ENCODE measurements at regions not wholly inside any gene's neighbourhood (a gene's known extent, or its start where the extent isn't known, plus 50 kb on each side); places are given as distances from the start of the nearest gene placed in this dataset.
A peak's percentile ranks its signal among the peaks of the same experiment; 100 is the strongest.
"Not testable (repeated sequence)": the region's sequence is repeated elsewhere in the genome, so short reads cannot be mapped to it uniquely, and the experiment has no call there.

DNA sequence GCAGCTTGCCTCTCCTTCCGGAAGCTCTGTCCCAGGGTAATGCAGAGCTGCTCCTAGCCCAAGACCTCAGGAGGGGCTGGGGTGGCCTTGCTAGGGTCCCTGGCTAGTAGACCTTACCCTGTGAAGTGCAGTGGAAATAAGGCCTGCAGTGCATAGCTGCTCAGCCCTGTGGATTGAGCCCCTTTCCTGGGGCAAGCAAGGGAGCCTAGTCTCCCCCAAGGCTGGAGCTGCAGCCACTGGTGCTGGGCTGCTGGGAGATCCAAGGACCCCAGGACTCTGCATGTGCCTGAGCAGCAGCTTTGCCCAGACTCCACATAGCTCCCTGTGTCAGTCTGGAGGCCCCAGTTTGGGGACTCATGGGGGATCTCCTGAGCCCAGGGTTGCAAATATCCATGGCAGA, 57.9 kb downstream of the FANCF start:
- DNase-seq (ENCODE audit: low spot score) = no peak

DNA sequence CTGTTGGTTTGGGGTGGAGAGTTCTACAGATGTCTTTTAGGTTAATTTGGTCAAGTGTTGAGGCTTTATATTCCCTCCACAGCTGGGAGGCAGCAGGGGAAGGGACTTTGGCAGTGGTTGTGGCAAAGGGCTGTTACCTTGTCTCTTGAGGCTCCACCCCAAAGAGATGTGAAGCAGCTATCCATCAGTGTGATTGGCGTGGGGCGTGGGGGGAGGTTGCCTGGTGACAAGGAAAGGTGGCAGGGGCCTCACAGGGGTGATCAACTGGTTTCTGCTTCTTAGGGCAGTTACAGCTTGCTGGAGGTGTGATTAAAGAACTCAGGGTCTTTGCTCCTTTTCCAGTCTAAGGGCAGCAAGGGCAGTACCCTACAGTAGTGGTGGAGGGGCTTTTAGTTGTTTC, 59.3 kb downstream of the FANCF start:
- no peak for DNase-seq (ENCODE audit: low spot score)

DNA sequence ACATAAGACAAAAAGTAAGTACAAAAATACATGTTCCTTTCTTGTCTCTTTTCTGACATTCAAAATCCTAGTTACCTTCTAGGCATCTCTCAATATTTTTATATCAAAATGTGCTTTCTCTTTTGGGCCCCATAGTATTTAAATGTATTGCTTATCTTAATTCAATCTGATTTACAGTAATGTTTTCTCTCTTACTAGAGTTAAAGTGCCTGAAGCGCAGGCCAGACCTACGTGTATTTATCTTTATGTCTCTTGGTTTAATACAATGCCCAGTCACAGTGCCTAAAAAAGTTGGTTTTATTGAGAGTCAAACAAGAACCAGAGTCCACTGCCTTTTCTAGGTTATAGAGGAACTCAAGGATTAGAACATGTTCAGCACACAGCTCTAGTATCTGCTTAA, 64.3 kb downstream of the FANCF start:
- no peak for DNase-seq (ENCODE audit: low spot score)

DNA sequence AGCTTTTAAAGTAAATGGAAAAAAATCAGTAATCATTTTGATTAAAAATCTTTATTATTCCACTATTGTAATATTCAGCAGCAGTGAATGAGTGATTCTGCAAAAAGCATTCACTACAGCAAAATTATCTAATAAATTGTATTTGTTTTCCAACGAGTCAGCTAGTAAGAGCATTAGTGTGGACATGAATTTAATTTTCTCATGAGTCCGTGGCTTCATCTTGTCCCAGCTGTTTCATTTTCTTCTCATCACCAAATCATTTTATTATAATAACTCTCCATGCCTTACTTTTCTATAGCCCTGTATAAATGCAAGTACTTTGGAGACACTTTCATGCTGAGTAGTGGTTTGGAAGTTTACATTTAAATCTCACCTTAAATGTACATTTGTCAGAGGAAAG, 66.2 kb downstream of the FANCF start:
- no peak for DNase-seq (ENCODE audit: low spot score)

DNA sequence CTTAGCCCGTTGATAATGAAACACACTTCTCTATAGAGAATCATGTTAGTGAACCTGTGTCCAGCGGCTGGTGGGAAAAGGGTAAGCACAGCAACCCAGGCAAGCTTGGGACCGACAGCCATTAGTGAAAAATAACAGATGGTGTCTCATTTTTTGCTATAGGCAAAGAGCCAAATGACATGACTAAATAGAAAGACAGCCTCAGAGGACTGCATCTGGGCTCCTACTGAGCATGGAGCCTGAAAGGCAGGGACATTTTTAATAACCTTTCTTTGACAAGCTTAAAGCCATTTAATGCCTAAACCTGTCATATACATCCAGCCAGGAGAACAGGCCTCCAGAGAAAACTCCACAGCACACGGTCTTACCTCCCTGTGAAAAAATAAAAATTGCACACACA, 67.0 kb downstream of the FANCF start:
- DNase-seq (ENCODE audit: low spot score) = no peak

DNA sequence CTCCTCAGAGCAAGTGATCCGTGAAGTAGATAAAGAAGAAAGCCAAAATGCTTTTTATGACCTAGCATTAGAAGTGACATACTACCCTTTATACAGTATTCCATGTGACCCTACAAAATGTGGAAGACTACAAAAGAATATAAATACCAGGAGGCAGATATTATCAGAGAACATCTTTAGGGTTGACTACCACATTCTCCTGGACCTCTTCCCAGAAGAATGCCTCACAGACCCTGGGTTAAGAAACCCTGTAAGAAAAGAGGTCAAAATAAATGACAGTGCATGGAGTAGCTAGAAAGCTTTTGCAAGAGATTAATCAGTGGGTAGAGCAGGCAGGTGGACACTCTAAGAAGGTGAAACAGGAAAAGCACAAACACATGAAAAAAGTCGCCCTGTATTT, 69.2 kb downstream of the FANCF start:
- DNase-seq (ENCODE audit: low spot score) = no peak

DNA sequence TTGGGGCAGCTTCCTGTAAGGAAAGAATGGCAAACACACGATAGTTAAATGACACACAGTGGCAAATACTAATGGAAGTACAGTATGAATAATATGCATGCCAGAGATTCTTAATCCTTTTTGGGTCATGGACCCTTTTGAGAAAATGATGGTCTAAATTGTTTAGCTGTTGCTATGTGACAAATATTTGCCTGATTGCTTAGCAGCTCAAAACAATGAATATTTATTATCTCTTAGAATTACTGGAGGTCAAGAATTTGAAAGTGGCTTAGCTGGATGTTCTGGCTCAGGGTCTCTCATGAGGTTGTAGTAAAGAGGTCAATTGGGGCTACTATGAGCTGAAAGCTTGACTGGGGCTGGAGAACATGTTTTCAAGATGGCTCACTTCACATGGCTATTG, 69.7 kb downstream of the FANCF start:
- no peak for DNase-seq (ENCODE audit: low spot score)

DNA sequence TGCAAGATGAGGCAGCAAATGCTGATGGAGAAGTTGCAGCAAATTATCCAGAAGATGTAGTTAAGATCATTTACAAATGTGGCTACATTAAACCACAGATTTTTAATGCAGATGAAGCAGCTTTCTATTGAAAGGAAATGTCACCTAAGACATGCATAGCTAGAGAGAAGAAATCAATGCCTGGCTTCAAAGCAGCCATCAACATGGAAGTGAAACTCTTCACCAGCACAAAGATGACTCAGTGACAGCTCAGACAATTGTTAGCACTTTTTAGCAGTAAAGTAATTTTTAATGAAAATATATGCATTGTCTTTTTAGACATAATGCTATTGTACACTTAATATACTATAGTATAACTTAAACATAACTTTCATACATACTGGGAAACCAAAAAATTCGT, 71.4 kb downstream of the FANCF start:
- no peak for DNase-seq (ENCODE audit: low spot score)

DNA sequence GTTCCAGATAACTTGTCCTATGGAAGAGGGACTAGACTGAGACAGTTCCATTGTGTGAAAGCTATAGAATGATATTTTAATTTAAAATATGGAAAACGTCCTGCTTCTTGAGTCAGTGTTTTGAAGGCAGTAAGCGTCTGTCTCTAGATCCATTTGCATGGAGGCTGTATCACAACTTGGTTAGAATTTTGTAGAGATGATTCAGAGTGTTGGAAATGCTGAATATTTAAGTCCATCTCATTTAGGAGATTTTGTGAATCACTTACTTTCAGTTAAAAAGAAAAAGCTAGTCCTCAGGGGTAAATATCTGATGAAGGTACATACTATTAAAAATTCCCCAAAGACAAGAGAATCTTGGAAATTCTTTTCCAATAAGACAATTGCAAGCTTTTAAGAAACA, 72.7 kb downstream of the FANCF start:
- DNase-seq (ENCODE audit: low spot score) = no peak

DNA sequence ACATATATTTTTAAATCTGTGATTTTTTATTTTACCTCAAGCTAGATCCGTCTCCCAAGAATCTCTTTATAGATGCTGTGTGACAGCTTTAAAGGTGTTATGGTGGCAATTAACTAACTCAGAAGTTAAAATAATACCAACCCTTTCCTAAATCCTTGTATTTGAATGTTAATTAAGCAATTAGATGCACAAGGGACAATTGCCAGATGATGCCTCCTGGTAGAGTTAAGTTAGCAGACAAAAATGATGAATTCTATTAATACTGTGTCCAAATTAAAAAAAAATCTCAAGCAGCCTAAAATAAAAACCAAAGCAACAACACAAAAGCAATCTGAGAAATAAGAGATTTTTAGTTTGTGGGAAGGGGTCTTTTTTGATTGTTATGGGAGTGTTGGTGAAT, 78.9 kb downstream of the FANCF start:
- no peak for DNase-seq (ENCODE audit: low spot score)

DNA sequence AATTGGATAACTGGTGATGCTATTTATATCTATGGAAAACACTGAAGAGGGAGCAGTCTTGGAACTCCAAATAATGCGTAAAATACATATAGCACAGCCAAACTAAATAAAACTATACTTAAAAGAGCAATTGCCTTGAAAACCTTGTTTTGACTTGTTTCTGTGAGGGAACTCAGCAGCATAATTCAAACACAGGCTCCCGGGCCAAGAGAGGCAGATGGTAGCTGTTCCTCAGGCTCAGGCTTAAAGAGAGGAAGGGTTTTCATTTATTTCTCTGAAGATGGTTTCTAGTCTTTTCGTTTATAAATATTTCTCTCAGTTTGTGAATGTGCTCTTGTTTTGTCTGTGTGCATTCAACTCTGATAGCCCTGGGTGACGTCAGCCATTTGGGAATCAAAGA, 82.4 kb downstream of the FANCF start:
- DNase-seq (ENCODE audit: low spot score) = no peak

DNA sequence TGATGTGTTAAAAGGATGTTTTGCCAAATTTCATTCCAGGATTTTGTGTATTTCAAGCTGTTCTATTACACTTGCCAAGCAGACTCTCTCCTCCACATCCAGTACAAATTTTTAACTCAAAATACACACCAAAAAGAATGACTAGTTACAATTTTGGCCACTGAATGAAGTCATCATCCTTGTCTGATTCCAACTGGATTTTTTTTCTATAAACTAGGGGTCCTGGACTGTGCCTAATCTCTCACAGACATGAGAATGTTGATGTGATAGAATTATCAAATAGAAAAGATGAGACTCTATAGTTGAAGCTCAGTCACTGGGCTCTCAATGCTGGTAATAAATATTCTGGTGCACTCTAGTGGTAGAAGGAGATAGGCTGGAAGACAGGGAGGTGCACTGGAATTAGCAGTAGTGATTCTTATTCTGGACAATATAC, 85.8 kb downstream of the FANCF start:
- peak; percentile 22 for DNase-seq (ENCODE audit: low spot score)

DNA sequence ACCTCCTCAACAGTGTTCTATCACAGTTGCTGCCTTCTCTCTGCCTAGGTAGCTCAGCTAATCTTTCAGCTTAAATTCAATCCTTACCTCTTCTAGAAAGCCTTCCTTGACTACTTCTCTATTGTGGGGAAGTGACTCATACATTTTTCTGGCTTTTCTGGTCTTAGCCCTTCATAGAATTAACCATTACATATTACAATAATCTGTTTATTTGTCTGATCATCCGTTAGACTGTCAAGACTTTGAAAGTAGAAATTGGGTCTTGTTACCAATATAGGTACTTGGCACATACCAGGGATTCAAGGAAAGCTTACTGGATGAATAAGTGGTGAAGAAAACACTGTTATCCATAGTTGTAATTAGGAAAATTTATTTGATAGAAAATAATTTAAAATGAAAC, 89.6 kb downstream of the FANCF start:
- DNase-seq (ENCODE audit: low spot score) = no peak

DNA sequence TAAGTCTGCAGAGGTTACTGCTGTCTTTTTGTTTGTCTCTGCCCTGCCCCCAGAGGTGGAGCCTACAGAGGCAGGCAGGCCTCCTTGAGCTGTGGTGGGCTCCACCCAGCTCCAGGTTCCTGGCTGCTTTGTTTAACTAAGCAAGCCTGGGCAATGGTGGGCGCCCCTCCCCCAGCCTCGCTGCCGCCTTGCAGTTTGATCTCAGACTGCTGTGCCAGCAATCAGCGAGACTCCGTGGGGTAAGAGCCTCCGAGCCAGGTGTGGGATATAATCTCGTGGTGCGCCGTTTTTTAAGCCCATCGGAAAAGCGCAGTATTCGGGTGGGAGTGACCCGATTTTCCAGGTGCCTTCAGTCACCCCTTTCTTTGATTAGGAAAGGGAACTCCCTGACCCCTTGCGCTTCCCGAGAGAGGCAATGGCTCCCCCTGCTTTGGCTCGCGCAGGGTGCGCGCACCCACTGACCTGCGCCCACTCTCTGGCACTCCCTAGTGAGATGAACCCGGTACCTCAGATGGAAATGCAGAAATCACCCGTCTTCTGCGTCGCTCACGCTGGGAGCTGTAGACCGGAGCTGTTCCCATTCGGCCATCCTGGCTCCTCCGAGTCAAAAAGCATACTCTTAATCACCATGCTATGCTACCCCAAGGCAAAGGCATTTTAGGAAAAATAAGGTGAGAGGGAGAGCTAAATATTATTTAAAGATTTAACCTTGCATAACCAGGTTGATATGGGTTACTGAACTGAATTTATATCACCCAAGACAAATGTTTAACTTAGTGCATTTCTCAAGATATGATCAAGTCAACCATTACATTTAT, 96.8 kb downstream of the FANCF start:
- DNase-seq (ENCODE audit: low spot score) = not testable (repeated sequence)

DNA sequence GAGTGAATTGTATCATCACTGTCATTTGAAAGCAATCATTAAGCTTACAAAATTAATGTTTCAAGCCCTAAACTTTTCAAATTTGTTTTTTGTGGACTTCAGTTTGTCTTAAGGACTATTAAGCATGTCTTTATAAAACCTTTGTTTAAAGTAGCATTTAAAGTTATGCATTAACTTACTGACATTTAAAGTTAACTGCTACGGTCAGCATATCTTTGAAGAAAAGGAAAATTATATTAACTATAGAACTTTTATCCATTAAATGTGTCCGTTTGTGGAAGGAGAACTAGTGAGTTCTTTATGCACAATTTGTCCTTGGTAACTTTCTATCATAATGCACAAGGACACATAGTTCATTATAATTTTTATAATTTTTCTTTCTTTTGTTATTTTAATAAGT, 103.4 kb downstream of the FANCF start:
- DNase-seq (ENCODE audit: low spot score) = no peak

DNA sequence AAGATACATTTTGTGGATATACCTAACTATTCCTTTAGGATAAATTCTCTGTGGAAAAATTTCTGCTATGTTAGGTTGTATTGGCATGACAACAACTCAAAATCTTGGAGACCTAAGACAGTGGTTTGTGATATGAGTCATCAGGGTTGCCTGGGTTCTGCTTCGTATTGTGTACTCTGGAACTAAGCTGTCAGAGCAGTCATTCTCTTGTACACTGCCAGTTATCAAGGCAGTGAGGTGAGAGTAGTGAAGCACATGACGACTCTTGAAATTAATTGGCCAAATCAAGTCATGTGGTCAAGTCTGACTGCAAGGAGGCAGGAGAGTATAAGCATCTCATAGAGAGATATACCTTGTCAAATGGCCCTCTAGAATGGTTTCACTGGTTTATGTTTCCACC, 104.4 kb downstream of the FANCF start:
- DNase-seq (ENCODE audit: low spot score) = peak; percentile 20

DNA sequence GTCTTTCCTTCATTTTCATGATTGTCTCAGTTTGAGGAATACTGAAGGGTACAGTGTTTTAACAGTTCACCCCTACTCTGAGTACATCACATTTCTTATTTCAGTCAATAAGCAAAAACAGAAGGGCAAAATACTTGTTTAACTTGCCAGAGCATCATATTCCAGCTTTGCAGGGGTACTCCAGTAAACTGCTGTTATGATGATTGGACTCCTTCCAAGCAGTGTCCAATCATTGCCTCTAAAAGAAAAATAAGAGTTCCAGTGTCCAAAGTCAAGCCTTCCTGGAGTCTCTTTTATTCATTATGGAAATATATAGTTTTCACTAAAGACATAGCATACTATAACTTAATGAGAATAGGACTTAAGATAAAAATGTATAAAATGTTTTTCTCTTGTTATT, 105.1 kb downstream of the FANCF start:
- no peak for DNase-seq (ENCODE audit: low spot score)

DNA sequence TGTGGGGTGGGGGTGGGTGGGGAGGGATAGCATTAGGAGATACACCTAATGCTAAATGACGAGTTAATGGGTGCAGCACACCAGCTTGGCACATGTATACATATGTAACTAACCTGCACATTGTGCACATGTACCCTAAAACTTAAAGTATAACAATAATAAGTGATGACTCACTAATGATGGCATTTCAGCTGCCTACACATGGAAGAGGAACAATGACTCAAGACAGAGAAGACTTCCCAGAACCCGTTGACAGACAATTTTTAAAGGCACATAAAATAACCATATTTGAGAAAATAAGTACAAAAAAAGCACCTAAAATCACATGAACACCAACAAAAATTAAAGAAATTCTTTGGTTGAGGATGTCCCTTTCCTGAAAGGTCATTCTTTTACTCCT, 107.3 kb downstream of the FANCF start:
- DNase-seq (ENCODE audit: low spot score) = not testable (repeated sequence)

DNA sequence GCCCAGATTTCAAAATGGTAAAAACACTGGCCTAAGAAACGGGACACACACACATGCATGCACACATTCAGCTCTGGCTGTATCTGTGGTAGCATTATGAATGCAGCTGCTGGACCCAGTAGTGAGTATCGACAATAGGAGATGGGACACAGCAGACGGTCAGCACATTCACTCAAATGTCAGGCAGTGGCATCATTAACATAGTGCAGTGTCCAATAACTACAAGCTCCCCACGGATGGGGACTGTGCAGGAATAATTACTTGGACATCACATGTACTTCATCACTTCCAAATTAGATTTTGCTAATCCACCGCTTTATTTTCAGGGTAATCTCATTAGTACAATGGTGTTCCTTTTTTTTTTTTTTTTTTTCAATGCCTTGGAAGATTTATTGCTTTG, 109.5 kb downstream of the FANCF start:
- DNase-seq (ENCODE audit: low spot score) = no peak

DNA sequence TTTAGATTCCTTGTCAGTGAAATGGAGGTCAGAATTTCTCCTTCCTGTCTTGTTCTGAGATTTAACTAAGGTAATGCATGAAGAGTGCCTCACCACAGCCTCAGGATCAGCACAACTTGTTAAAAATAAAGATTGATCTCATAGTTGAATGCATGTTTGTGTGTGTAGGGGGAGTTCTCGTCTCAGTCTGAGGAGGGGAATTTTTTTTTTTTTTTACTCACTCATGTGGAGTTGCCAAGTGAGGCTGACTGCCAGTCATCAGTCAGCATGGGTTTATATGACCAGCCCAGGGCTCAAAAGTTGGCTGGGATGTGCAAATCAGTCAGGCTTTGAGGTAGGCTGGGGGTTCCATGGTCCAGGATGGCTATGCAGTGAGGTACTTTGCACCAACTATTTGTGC, 113.2 kb downstream of the FANCF start:
- no peak for DNase-seq (ENCODE audit: low spot score)

DNA sequence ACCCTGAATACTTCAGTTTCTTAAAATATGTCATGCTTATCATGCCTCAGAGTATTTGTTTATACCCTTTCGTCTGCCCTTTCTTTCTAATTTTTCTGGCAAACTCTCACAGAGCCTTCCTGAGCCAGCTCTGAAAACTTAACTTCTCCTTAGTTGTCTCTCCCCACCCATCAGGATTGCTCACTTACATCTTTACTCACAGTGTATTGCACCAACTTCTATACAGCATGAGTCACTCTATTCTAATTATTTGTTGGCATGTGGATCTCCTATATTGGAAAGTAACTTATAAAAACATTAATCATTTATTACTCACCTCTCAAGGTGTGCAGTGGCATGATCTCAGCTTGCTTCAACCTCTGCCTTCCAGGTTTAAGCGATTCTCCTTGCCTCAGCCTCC, 114.9 kb downstream of the FANCF start:
- DNase-seq (ENCODE audit: low spot score) = no peak

DNA sequence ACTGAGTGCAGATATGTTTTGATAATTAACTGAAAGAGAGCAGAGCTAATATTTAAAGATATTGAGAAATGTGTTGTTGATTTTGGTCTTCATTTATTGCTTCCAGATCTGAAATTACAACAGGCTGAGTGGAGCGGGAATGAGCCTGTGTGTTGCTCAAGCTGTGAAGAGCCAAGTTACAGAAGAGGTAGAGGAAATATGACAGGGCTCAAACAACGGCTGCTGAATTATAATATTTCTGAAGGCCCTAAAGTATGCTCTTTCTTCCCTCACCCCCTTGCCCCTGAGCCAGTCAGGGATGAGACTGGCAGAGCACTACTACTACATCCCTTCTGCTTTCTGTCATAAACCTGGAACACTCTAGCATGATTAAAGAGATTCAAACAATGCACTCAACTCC, 115.6 kb downstream of the FANCF start:
- DNase-seq (ENCODE audit: low spot score) = no peak

DNA sequence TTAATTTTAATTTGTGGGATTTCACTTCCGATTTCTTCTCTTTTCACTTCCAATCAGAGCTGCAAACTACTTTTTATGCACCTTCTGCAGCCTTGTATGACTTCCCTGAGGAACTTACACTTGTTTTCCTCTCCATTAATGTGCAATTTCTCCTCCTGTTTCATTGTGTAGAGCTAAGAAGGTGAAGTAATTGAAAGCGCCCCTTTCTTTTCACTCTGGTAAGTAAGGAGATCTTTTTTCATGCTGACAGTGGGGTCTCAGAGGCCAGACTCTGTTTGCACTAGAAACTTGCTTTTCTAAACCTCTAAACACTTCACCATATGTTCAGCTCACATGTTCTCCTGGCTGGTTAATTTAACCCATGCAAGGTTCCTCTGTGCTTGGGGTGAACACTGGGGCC, 117.0 kb downstream of the FANCF start:
- no peak for DNase-seq (ENCODE audit: low spot score)

DNA sequence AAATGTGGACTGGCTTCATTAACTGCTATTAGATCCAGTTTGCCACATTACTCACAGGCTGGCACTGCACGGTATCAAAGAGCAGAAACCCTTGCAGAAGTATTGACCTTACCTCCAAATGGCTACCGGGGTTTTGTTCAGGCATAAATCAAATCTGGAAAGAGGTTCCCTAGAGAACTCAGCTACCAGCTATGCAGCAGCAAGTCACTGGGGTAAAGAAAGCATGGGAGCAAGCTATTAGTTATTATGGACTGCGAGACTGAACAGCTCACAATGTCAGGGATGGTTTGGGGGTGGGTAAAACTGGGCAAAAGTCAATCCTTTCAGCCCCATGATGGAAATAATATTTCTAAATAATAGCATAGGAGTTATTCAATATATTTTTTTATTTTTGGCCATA, 128.1 kb downstream of the FANCF start:
- DNase-seq (ENCODE audit: low spot score) = no peak
